OCI-LY7 (cell line): ENCODE measurements at regions not wholly inside any gene's neighbourhood (a gene's known extent, or its start where the extent isn't known, plus 50 kb on each side); places are given as distances from the start of the nearest gene placed in this dataset.

Experiments
- BruUV-seq: library from RNA; stranded (reverse); fragments of 400-500 nt; replicated peaks from 2 replicates; lab custom pipeline; 2021; lab: Mats Ljungman, UMichigan
- CTCF ChIA-PET: fragments of 300-600 bp; sonication (Branson Sonifier 250); formaldehyde crosslinking; loops from one replicate; lab custom pipeline; 2022; ENCODE audit warnings: antibody characterized with exemption; ENCODE audit not compliant: unreplicated experiment; lab: Charles Lee
- POLR2A ChIA-PET: fragments of 300-600 bp; sonication (Branson Sonifier 250); formaldehyde crosslinking; loops from one replicate; lab custom pipeline; 2022; ENCODE audit warnings: antibody characterized with exemption; lab: Charles Lee
- DNase-seq: peaks from one replicate; pipeline ENCODE4 v3.0.0-alpha.2; 2015; ENCODE audit warnings: low spot score
- H2AFZ ChIP-seq: fragments of 200-600 bp; sonication (generic), shearing (Covaris generic); 2 replicates; pipeline ENCODE4 v1.6.1; 2014; ENCODE audit warnings: mild to moderate bottlenecking, antibody characterized with exemption, low read length, moderate library complexity
- H3K27ac ChIP-seq: fragments of 200-600 bp; sonication (generic); 2 replicates; pipeline ENCODE4 v1.5.1; 2014; ENCODE audit warnings: mixed run types, low read depth, mild to moderate bottlenecking, moderate library complexity, low read length, inconsistent platforms; ENCODE audit not compliant: poor library complexity, severe bottlenecking
- H3K36me3 ChIP-seq: fragments of 200-600 bp; sonication (generic); 2 replicates; pipeline ENCODE4 v1.6.1; 2014; ENCODE audit warnings: mild to moderate bottlenecking, antibody characterized with exemption, low read length, moderate library complexity, mixed read lengths; ENCODE audit not compliant: insufficient read depth
- H3K4me1 ChIP-seq: fragments of 200-600 bp; sonication (generic); 2 replicates; pipeline ENCODE4 v1.5.1; 2014; ENCODE audit warnings: mild to moderate bottlenecking, low read length; ENCODE audit not compliant: insufficient read depth, poor library complexity, severe bottlenecking
- H3K4me2 ChIP-seq: fragments of 200-600 bp; sonication (generic); 2 replicates; pipeline ENCODE4 v1.6.1; 2014; ENCODE audit warnings: mild to moderate bottlenecking, low read length
- H3K4me3 ChIP-seq: fragments of 200-600 bp; sonication (generic); 2 replicates; pipeline ENCODE4 v1.5.1; 2014; ENCODE audit warnings: mild to moderate bottlenecking, low read depth, low read length; ENCODE audit not compliant: poor library complexity, severe bottlenecking
- H3K79me2 ChIP-seq: fragments of 200-600 bp; sonication (generic); 2 replicates; pipeline ENCODE4 v1.6.1; 2016; ENCODE audit warnings: low read depth, mild to moderate bottlenecking, low read length, moderate library complexity, mixed read lengths; ENCODE audit not compliant: insufficient read depth
- H3K9me2 ChIP-seq: fragments of 200-600 bp; sonication (generic); 2 replicates; pipeline ENCODE4 v1.6.1; 2016; ENCODE audit warnings: mild to moderate bottlenecking, low read length, mixed read lengths; ENCODE audit not compliant: insufficient read depth
- H3K9me3 ChIP-seq: fragments of 200-600 bp; sonication (generic); 2 replicates; pipeline ENCODE4 v1.6.1; 2014; ENCODE audit warnings: mild to moderate bottlenecking, mixed run types, low read length, mixed read lengths
- H4K20me1 ChIP-seq: fragments of 200-600 bp; sonication (generic); 2 replicates; pipeline ENCODE4 v1.6.1; 2014; ENCODE audit warnings: mild to moderate bottlenecking, antibody characterized with exemption, low read length, moderate library complexity, mixed read lengths; ENCODE audit not compliant: insufficient read depth
- CTCF ChIP-seq: fragments of 200-600 bp; sonication (generic); conservative IDR thresholded peaks from 2 replicates; pipeline ENCODE4 v1.5.1; 2014; ENCODE audit warnings: mild to moderate bottlenecking, antibody characterized with exemption, low read length, moderate library complexity, mixed read lengths
- EZH2phosphoT487 ChIP-seq: fragments of 200-600 bp; sonication (generic); IDR thresholded peaks from 2 replicates; pipeline ENCODE4 v1.6.1; 2018; ENCODE audit warnings: low read depth, borderline replicate concordance, mild to moderate bottlenecking, mixed run types, antibody characterized with exemption, low read length, moderate library complexity, mixed read lengths
- intact Hi-C: fragments of 100-400 bp; cut with micrococcal nuclease; formaldehyde crosslinking; loops from one replicate; pipeline ENCODE4 v1.10.0; 2022; ENCODE audit not compliant: unreplicated experiment

GRCh38 chr2:17445744-17446143 is 72.5 kb downstream of the RAD51AP2 start:
- Histone ChIP-seq H3K4me1 (no peaks in the 10 kb centered on the region), H3K79me2 (no peaks in the 10 kb centered on the region), H3K9me3 (no peaks in the 10 kb centered on the region), H3K27ac (no peak overlapping the region), H4K20me1 (no peaks in the 10 kb centered on the region), H3K9me2 (no peaks in the 10 kb centered on the region), H3K4me2 (no peak overlapping the region), H2AFZ (no peak overlapping the region), H3K36me3 (no peaks in the 10 kb centered on the region), H3K4me3 (no peak overlapping the region)
- intact Hi-C loops, result no loop called here
- POLR2A ChIA-PET, result interaction anchor here (1.3 kb wide), 1 partner anchor 13 kb away, joined by 4 read pairs; no protein-coding TSS in a partner anchor
- CTCF ChIA-PET, result no interaction called here
- BruUV-seq, result no TSS peak
- no peak for DNase-seq
- no peak for TF ChIP-seq CTCF
- no peak for TF ChIP-seq EZH2phosphoT487

- CTCF ChIA-PET, result no interaction called here
- no peak overlapping the region for H3K27ac ChIP-seq
- no peaks in the 10 kb centered on the region for H4K20me1 ChIP-seq
- H3K36me3 ChIP-seq, result no peaks in the 10 kb centered on the region
- no peaks in the 10 kb centered on the region for H3K4me1 ChIP-seq
- H2AFZ ChIP-seq, result no peak overlapping the region
- no peak for DNase-seq
- no peak overlapping the region for H3K4me2 ChIP-seq
- no peaks in the 10 kb centered on the region for H3K9me3 ChIP-seq
- BruUV-seq, result no TSS peak
- POLR2A ChIA-PET, result no interaction called here
- H3K4me3 ChIP-seq, result no peak overlapping the region
- intact Hi-C loops, result no loop called here
- H3K79me2 ChIP-seq, result no peaks in the 10 kb centered on the region
- TF ChIP-seq CTCF (no peak), EZH2phosphoT487 (no peak)
- no peaks in the 10 kb centered on the region for H3K9me2 ChIP-seq
These were observed 75.9 kb downstream of the RAD51AP2 start for GRCh38 chr2:17442334-17442733.

GRCh38 chr2:17441790-17442189 is 76.5 kb downstream of the RAD51AP2 start:
- no peaks in the 10 kb centered on the region for H3K79me2 ChIP-seq
- H4K20me1 ChIP-seq, result no peaks in the 10 kb centered on the region
- no peak for DNase-seq
- H3K27ac ChIP-seq, result no peak overlapping the region
- H3K4me1 ChIP-seq, result no peaks in the 10 kb centered on the region
- no peaks in the 10 kb centered on the region for H3K9me2 ChIP-seq
- H3K36me3 ChIP-seq, result no peaks in the 10 kb centered on the region
- CTCF ChIA-PET, result no interaction called here
- no TSS peak for BruUV-seq
- H3K9me3 ChIP-seq, result no peaks in the 10 kb centered on the region
- TF ChIP-seq CTCF, result no peak
- TF ChIP-seq EZH2phosphoT487, result no peak
- H2AFZ ChIP-seq, result no peak overlapping the region
- POLR2A ChIA-PET, result no interaction called here
- intact Hi-C loops, result no loop called here
- H3K4me3 ChIP-seq, result no peak overlapping the region
- H3K4me2 ChIP-seq, result no peak overlapping the region
